Activated CD4-positive, CD25-positive, alpha-beta regulatory T cell treated with anti-CD3 and anti-CD28 coated beads, Interleukin-2, amount 50 U/mL, for 24 hours (primary cell): ENCODE measurements at regions not wholly inside any gene's neighbourhood (a gene's known extent, or its start where the extent isn't known, plus 50 kb on each side); places are given as distances from the start of the nearest gene placed in this dataset.

ENCODE experiments used
- ATAC-seq, 2 donors: fragments of 150-1000 bp; cut with Tn5 transposase; one replicate each; pipeline ENCODE4 v1.10.0; 2021; ENCODE audit warnings: mild to moderate bottlenecking in 1 of 2, moderate library complexity in 1 of 2

DNA sequence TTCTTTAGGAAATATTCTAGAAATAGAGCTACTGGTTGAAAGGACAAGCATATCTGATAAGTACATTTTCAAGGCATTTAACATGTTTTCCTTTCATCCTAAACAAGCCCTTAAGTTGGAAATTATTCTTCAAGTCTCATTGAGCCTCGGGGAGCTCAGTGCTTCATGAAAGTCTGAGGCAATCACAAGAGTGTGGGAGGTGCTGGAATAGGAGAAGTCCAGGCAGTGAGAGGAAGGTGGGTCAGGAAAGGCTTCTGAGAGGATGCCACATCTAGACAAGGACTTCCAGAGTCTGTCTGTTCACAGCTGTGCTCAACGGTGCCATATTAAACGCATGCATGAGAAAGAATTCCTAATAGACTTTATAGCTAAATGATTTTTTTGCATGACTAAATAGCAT, 69.8 kb downstream of the CD83 start:
- no peak for ATAC-seq

DNA sequence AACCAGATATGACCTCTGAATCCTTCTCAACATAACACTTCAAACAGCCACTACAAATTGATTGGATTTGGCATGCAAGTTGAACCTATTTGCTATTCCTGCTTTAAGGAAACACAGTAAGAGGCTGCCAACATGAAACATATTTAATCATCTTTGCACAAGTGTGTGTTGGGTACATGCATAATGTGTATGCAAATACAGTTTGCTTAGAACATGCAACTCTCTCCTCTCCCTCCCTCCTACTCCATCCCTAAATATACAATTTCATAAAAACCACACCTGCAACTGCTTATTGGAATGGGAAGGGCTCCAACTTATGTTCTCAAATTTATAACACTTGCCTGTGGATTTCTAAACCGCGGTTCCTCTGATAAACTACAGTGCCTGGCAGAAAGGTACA, 71.5 kb downstream of the CD83 start:
- no peak for ATAC-seq

DNA sequence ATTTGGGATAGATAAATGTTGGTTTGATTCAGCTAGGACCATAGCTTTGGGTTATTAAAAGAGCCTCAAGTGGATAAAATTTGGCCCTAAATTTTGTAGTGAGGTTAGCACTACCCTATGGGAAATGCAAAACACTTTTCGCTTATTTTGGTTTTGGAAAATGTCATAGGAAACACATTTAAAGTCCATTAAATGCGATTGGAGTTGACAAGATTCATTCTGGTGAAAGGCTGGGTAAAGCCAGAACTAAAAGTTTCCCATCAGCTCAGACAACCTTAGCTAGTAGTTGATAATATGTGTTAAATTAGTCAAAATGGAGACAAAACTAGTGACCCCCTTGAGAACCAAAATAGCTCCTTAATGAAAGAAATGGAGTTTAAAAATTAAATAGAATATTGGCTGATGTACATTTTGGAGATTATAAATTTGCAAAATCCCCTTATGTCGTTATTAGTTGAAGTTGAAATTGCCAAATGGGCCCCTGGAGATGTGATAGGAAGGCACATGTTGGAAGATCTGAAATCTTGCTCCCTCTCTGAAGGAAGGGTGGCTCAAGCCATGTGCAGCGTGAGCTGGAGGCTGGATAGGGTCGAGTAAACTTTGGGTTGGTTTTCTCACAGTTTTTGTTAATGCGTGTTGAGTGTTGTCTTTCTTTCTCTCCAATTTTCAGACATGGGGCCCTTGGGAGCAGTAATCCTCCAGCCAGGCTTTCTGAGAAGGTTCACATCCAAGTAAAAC, 72.8 kb downstream of the CD83 start:
- ATAC-seq, result no peak

DNA sequence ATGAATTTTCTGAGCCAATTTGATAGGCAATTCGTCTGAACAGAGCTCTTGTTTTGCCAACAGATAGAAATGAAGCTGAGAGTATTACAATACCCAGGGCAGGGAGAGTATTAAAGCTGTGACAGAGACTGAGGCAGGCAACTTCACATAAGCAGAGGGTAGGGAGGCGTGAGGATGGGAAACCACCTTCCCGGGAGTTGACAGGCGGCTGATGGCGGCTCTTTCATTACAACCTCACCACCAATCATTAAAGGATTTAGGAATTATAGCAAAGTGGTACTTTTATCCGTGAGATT, 73.3 kb downstream of the CD83 start:
- ATAC-seq, result no peak

DNA sequence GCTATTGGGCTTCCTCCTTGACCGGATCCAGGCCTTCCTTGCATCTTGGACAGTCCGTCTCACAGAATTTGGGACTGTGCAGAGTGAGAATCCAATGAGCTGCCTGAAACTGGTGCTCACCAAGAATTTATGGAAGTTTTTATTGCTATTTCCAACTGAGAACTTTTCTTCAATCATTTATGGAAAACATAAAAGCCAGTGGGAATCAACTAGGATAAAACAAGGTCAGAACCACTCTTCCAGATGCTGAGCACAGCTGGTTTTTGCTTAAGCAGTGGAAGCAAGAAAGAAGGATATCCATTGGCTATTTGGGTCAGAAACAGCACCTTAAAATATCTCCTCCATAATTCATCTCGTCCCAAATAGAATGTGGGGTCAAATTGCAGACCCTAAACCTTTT, 74.2 kb downstream of the CD83 start:
- ATAC-seq, result no peak

DNA sequence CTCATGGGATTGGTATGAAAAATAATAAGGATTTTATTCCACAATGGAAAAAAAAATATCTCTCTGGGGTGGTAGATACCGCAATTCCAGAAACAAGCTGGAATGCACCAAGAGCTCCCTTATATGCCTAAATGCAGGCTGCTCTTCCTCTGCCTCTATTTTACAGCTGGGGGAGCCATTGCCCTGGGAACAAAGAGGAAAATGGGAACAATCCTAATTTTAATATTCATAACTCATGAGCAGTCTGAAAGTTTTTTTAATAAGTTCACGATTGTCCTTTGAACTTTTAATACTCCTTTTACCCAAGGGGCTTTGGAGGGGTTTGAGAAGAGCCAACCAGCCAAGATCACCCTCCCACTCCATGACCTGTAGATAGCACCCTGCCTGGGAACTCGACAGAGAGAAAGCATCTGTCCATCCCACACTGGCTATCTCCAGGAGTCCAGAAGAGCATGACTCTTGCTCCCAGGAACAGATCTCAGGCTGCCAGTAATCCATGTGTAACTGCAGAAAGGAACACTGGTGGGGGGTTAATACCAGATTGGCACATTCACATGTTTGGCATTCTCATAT, 74.7 kb downstream of the CD83 start:
- ATAC-seq, result no peak

DNA sequence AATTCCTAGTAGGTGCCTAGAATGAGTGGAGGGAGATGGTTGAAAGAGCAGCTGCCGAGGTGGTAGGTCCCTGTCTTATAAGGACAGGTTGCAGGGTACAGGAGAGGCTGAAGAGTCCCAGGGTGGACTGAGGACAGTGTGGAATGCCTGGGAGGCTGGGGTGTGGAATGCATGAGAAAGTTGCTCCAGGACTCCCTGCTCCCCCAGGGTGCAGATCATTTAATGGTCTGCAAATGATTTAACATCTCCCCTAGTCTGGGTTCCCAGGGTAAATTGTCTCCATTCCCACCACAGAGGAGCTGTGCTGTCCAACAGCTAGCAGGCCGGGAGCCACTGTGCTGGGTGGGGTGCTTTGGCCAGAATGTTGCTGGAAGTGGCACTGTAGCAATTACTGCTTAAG, 76.0 kb downstream of the CD83 start:
- ATAC-seq, result no peak

DNA sequence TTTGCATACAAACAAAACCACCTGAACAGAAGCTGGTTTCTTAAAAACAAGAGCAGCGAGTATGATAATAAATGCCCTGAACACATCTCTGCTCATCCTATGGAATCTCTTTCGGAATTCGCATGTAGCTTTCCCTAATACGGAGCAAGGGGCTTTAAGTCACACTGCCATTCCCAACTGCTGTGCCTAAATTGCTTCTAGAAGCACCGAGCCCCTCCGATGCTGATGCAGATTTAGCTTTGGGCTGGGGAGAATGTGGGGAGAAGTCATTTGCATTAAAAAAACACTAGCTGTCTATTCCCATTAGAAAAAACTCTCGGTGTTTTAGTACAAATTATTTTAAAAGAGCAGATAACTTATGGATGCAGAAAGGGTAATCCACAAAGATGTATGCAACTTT, 76.9 kb downstream of the CD83 start:
- no peak for ATAC-seq

DNA sequence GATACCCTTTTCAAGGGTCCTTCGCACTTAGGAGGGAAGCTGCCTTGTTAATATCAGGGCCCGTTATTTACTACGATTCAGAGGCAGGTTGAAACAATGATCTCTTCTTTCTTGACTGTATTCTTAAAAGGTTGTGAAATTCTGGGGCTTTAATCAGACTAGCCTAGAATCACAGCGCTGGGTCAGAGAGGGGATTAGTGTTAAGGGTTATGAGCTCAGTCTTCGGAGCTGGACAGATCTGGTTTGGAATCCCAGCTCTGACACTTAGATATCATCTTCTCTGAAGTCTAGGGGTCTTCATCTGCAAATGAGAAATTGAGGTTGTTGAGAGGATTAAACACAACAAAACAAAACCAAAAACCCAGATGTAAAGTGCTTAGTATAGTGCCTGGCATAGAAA, 77.4 kb downstream of the CD83 start:
- no peak for ATAC-seq

DNA sequence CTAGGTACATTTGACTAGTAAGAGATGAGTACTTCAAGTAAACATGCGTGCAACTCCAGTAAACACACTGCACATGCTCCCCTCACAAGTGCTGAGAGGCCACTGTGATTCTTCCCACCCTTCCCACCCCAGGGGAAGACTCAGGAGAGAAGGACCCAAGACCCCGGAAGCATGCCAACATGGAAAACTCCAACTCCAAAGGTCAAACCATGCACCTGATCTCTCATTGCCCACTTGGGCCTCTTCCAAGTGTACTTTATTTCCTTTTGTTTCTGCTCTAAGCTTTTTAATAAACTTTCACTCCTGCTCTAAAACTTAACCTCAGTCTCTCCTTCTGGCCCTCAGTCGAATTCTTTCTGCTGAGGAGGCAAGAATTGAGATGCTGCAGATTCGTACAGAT, 78.5 kb downstream of the CD83 start:
- ATAC-seq, result no peak

DNA sequence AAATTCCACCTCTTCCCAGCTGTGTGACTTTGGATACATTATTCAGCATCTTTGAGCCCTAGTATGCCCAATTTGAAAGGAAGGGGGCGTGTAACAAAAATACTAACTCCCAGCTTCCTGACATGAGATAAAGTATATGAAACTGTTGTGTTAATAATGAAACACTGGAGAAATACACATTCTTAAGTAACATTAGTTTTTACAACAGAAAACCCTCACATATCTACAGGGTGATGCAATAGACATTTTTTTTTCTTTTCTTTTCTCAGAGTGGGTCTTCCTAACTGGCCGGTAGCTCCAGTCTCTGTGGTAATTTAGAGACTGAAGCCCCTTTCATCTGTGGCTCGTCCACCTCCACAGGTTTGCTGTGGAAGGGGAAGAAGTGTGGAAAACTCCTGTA, 79.5 kb downstream of the CD83 start:
- no peak for ATAC-seq

DNA sequence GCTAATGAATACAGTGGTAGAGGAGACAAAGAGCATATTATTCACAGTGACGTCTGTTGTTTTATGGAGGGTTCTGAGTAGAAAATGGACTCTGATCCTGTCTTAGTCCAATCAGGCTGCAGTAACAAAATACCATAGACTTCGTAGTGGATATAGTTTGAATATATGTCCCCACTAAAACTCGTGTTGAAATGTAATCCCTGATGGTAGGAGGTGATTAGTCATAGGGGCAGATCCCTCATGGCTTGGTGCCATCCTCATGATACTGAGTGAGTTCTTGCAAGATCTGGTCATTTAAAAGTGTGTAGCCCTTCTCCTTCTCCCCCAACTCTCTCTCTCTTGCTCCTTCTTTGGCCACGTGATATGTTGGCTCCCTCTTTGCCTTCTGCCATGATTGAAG, 82.5 kb downstream of the CD83 start:
- no peak for ATAC-seq

DNA sequence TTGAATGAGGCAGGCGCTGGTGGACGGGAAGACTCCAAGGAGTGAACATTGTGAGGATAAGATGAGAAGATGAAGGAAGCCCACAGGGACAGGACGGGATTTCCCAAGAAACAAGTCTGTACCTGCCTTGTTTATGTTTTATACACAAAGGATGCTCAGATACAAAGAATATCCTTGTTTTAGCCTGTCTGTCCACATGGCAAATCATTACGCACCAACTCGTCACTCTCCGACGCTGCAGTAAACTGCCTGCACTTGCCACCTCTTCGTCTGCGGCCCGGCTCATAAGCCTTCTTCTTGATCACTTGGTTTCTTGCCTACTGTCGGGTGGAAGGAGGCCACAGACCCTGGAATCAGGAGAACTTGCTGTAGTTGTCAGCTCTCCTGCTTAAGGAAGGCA, 85.4 kb downstream of the CD83 start:
- ATAC-seq, result no peak

DNA sequence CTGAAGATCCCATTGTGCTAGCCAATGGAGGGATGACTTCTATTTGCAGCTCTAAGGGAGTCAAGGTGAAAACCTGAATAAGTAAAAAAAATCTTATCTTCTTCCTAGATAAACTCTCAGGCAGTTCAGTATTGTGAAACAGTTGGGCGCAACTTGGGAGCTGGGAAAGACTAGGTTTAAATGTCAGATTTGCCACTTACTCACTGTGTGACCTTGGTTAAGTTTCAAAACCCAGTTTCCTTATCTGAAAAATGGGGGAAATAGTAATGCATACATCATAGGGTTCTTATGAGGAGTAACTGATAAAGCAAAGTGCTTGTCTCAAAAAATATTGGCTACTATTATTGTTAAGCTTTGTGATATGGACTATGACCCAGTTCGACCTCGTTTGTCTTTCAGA, 88.8 kb downstream of the CD83 start:
- ATAC-seq, result no peak

DNA sequence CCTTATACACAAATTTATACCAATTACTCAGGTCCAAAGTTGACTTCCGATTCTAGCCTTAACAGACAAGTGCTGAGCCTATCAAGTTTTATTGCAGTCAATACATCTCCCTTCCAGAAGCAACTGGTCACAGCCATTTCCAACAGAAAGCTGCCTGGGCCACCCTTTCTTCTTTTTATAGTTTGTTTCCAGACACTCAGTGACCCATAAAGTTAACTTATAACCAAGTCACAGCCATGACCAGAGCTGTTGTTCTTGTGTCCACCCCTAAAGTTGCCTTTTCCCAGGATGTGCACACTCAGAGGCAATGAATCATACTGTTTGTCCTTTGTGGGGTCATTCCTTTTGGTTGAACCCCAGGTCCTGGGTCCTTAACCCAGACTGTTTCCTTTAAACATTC, 89.9 kb downstream of the CD83 start:
- ATAC-seq, result no peak

DNA sequence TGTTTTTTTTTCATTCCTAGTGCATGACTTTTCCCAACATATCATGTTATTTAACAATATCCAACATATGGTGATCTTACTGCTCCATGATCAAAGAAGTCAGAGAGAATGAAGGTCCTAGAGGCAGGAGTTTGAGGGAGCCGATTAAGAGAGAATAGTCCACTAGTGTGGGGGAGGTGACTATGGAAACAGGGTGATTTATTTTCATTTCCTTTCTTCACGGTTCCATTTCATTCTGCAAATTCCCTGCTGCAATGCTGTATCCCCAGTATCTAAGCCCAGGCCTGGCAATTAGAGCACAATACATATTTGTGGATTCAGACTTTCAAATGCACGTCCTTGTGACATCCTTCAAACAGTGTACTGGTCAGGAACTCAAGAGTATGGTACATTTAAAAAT, 91.4 kb downstream of the CD83 start:
- no peak for ATAC-seq

DNA sequence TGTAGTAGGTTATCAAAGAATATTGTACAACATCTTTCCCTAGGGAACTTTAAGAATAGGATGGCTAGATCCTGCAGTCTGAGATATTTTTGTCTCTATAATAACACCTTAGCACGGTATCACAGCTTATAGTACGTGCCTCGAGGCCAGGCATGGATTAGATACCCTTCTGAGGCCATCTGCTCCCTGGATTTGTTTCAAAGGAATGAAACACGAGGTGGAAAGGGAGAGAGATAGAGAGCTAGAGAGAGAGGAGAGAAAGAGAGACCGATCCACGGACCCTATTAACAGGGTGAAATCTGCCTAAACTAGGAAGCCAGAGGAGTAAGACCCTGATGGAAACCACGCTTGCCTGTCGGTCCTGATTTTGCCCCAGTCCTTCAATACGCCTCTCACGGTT, 92.5 kb downstream of the CD83 start:
- ATAC-seq, result no peak

DNA sequence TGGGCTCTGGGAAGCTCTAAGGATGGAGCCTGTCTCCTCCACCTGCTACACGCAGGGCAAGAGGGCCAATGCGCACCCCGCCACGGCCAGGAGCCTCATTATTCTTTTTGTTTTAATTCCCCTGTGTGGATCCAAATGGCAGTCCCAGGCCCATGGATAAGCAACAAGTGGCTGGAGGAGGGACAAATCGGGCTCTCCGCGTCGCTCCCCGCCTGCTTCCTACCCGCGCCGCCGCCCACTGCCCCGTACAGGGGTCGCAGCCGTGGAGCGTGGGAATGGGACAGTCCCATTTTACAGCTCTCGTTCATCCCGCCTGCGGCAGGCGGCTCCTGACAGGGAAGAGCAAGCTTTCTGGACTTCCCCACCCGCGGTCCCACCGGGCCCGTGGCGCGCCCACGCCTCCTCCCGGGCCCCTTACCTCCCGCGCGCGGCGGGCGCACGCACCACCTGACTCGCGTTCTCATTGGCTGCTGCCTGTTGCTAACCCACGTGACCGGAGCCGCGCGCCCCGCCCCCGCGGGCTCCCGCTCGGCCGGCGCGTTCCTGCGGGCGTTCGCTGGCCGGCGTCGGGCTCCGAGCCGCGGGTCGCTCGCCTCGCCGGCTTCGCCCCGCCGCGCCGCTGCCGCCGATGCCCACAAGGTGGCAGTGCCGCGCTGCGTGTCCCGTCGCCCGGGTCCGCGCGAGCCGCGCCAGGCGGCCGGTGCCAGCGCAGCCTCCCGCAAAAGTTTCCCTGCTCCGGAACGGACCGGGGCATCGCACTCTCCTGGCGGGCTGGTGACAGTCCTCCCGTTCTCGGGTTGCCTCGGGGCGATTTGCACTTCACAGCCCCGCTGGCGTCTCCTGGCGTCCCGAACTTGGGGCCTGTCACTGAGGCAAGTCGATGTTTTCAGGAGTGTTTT, 93.3 kb downstream of the CD83 start:
- ATAC-seq, result peak; percentile 93 to 96

DNA sequence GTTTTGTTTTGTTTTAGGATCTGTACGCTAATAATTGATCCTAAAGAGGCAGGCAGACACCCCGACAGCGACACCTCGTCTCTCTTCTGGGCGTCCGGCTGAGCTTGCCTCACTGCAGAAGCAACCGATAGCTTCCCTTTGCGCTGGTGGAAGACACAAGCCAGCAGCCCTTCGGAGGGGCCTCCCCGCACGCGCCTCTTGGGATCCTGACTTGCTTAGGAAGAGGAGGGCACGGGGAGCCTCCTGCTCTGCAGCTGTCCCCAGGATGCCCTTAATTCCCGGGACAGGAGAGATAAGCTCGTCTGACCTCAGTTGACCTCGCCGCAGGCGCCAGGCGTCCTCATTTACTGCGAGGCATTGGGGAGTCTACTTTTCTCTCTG, 94.0 kb downstream of the CD83 start:
- no peak for ATAC-seq

DNA sequence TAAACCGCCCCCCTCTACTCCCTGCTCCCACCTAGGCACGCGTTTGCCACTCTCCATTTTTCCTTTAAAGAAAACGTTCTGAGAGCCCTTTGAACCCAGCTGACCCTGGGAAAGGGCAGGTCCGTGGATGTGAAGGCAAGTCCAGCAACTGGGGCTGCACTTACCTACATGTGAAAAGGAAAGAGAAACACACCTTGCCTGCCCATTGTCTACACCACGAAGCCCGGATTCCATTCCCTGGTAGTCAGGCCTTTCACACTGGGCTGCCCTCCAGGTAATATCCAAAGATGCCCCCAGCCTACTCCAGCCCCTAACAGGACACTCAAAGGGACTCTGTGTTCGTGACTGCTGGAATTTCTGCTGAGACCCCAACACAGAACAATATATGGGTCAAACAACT, 94.4 kb downstream of the CD83 start:
- no peak for ATAC-seq

DNA sequence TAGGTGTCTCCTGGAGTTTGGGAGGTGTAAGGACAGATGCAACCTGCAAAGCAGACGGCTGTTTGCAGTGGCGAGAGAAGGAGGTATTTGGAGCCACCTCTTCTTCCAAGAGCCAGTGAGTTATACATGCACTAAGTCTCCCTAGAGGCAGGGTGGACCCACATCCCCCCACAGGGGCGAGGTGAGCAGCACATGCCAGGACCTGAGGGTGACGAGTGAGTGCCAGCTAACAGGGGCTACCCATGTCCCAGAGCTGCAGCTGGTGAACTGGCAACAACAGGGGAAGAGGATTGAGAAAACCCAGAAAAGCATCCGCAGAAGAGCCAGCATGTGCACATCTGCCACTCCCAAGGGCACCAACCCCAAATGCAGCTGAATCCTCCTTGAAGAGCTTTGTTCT, 95.1 kb downstream of the CD83 start:
- ATAC-seq, result no peak

DNA sequence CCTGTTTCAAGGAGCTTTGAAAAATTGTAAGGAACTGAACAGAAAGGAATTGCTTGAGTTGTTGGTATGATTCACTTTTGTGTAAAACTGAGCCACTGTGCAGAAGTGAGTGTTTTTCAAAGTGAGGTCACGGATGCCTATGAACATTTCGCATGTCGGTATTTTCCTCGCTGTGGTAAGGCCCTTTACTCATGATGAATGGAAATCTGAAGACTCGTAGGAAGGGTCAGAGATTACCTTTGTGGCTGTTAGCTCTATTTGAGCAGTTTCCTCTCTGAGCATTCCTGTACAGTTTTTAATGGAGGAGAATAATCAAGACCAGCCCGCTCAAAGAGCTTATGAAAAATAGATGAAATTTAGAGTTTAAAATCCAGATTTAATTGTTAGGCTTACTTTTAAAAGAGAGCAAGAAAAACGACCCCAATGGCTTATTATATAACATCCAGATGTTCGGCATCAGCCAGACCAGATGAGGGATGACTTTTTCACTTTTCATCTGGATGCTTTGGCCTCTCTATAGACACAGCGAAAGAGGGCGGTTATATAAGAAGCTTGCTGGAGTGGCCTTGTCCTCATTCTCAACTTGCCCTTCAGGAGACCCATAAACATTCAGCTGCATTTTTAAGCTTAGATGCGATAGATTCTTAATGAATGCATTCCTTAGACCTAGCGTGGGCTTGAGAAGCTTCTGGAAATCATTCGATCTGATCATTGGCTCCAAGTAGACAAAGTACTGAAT, 99.5 kb downstream of the CD83 start:
- no peak for ATAC-seq

DNA sequence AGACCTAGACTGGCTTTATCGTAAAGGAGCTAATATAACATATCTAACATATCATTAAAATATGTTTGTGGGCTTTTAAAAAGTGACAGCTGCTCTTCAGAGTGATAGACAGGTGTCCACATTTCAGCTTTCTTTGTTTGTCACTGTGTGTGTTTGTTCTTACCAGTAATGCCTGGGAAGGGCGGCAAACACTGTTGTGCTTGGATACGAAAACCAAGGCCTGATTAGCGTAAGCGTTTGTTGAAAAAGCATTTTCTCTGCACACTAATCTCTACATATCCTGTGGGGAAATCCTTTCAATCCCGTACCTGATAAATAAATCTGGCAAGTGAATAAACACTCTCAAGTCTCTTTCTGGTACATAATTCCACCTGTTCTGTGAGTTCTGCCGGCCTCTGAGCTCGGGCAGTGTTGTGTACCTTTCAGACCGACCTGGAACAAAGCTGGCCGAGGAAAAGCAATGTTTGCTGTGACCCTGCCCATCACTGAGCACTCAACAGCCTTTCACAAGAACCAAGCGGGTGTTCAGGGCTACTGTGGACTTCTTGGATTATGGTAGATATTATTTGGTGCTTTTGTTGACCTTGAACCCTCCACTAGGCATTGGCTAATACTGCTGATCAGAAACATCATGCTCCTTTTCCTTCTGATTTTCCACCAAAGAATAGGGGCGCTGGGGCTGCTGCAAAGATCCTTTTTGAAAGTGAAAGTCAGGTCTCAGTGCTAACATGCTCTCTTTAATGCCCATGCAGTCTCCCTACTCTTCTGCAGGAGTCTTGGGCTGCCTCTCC, 100.4 kb downstream of the CD83 start:
- no peak for ATAC-seq
